Middle frontal gyrus (tissue), 1 donor: ENCODE measurements at regions not wholly inside any gene's neighbourhood (a gene's known extent, or its start where the extent isn't known, plus 50 kb on each side); places are given as distances from the start of the nearest gene placed in this dataset.

Source experiments
- DNase-seq: peaks from one replicate; pipeline ENCODE4 v3.0.0-alpha.2; 2015; ENCODE audit warnings: low spot score; ENCODE audit errors: extremely low spot score

GRCh38 chr11:134562941-134563471, 151.0 kb upstream of the B3GAT1 start:
- no peak for DNase-seq

GRCh38 chr11:134562196-134562595, 150.2 kb upstream of the B3GAT1 start:
- no peak for DNase-seq

GRCh38 chr11:134561331-134561720, 149.3 kb upstream of the B3GAT1 start:
- no peak for DNase-seq

- no peak for DNase-seq
Observed at GRCh38 chr11:134560566-134561330, 148.7 kb upstream of the B3GAT1 start.

- no peak for DNase-seq
Observed at GRCh38 chr11:134560066-134560465, 148.0 kb upstream of the B3GAT1 start.

- DNase-seq, result no peak
Observed at GRCh38 chr11:134559602-134559962, 147.5 kb upstream of the B3GAT1 start.

- DNase-seq, result no peak
Observed at GRCh38 chr11:134558916-134559601, 147.0 kb upstream of the B3GAT1 start.

GRCh38 chr11:134558258-134558835, 146.3 kb upstream of the B3GAT1 start:
- no peak for DNase-seq

- no peak for DNase-seq
Observed at GRCh38 chr11:134557571-134558257, 145.7 kb upstream of the B3GAT1 start.

GRCh38 chr11:134556186-134556585, 144.1 kb upstream of the B3GAT1 start:
- no peak for DNase-seq

GRCh38 chr11:134555510-134555909, 143.5 kb upstream of the B3GAT1 start:
- DNase-seq, result no peak

- DNase-seq, result no peak
Observed at GRCh38 chr11:134554861-134555260, 142.8 kb upstream of the B3GAT1 start.

- no peak for DNase-seq
Observed at GRCh38 chr11:134554106-134554505, 142.1 kb upstream of the B3GAT1 start.

GRCh38 chr11:134552749-134553148, 140.7 kb upstream of the B3GAT1 start:
- no peak for DNase-seq

- no peak for DNase-seq
Observed at GRCh38 chr11:134545521-134545920, 133.5 kb upstream of the B3GAT1 start.

- no peak for DNase-seq
Observed at GRCh38 chr11:134544095-134544815, 132.2 kb upstream of the B3GAT1 start.

GRCh38 chr11:134543645-134544044, 131.6 kb upstream of the B3GAT1 start:
- DNase-seq, result no peak

- DNase-seq, result no peak
Observed at GRCh38 chr11:134543241-134543640, 131.2 kb upstream of the B3GAT1 start.

GRCh38 chr11:134542401-134543165, 130.5 kb upstream of the B3GAT1 start:
- DNase-seq, result no peak

- no peak for DNase-seq
Observed at GRCh38 chr11:134541951-134542350, 129.9 kb upstream of the B3GAT1 start.
